A673 (cell line): ENCODE measurements at regions not wholly inside any gene's neighbourhood (a gene's known extent, or its start where the extent isn't known, plus 50 kb on each side); places are given as distances from the start of the nearest gene placed in this dataset.

Experiments used
- BruUV-seq: library from RNA; stranded (reverse); fragments of 400-500 nt; replicated peaks from 2 replicates; lab custom pipeline; 2021; lab: Mats Ljungman, UMichigan
- CTCF ChIA-PET: fragments of 300-600 bp; sonication (Branson Sonifier 250); formaldehyde crosslinking; loops from one replicate; lab custom pipeline; 2022; ENCODE audit warnings: antibody characterized with exemption; lab: Charles Lee
- POLR2A ChIA-PET: fragments of 300-600 bp; sonication (Branson Sonifier 250); formaldehyde crosslinking; loops from one replicate; lab custom pipeline; 2022; ENCODE audit warnings: antibody characterized with exemption; ENCODE audit not compliant: low non-redundant PET; lab: Charles Lee
- DNase-seq: peaks from one replicate; pipeline ENCODE4 v3.0.0-alpha.2; 2015; ENCODE audit warnings: low spot score
- H3K27ac ChIP-seq: fragments of 200-600 bp; sonication (generic); 2 replicates; pipeline ENCODE4 v1.5.1; 2016; ENCODE audit warnings: mixed run types, low read depth, mild to moderate bottlenecking, mixed read lengths, antibody characterized with exemption, low read length; ENCODE audit not compliant: poor library complexity, severe bottlenecking
- H3K27me3 ChIP-seq: fragments of 200-600 bp; sonication (generic); replicated peaks from 2 replicates; pipeline ENCODE4 v1.6.1; 2017; ENCODE audit warnings: mixed run types, low read depth, mild to moderate bottlenecking, mixed read lengths, antibody characterized with exemption, low read length; ENCODE audit not compliant: insufficient read depth, poor library complexity
- H3K36me3 ChIP-seq: fragments of 200-600 bp; sonication (generic); 2 replicates; pipeline ENCODE4 v1.6.1; 2016; ENCODE audit warnings: mixed run types, mild to moderate bottlenecking, mixed read lengths, antibody characterized with exemption, low read length; ENCODE audit not compliant: insufficient read depth, poor library complexity, severe bottlenecking
- H3K4me1 ChIP-seq: fragments of 200-600 bp; sonication (generic); 2 replicates; pipeline ENCODE4 v1.6.1; 2017; ENCODE audit warnings: mixed run types, mild to moderate bottlenecking, mixed read lengths, antibody characterized with exemption, low read length; ENCODE audit not compliant: insufficient read depth, poor library complexity, severe bottlenecking
- H3K4me3 ChIP-seq: fragments of 200-600 bp; sonication (generic); 2 replicates; pipeline ENCODE4 v1.5.1; 2016; ENCODE audit warnings: low read depth, mixed run types, mild to moderate bottlenecking, mixed read lengths, low read length; ENCODE audit not compliant: poor library complexity, severe bottlenecking
- H3K9me3 ChIP-seq: fragments of 200-600 bp; sonication (generic); 2 replicates; pipeline ENCODE4 v1.6.1; 2016; ENCODE audit warnings: mixed run types, low read depth, mild to moderate bottlenecking, mixed read lengths, antibody characterized with exemption, low read length; ENCODE audit not compliant: poor library complexity, severe bottlenecking
- CTCF ChIP-seq: fragments of 300-800, 200-600 bp; sonication (generic); conservative IDR thresholded peaks from 2 replicates; pipeline ENCODE4 v1.5.1; 2017; ENCODE audit warnings: low read depth, mild to moderate bottlenecking, antibody characterized with exemption, low read length, moderate library complexity, mixed read lengths
- EZH2 ChIP-seq: fragments of 200-600 bp; sonication (generic); IDR thresholded peaks from 2 replicates; pipeline ENCODE4 v1.6.1; 2017; ENCODE audit warnings: borderline replicate concordance, low read depth, mild to moderate bottlenecking, mixed read lengths, antibody characterized with exemption, low read length; ENCODE audit not compliant: poor library complexity, severe bottlenecking
- intact Hi-C: fragments of 100-400 bp; cut with micrococcal nuclease; formaldehyde crosslinking; loops from one replicate; pipeline ENCODE4 v1.10.0; 2022; ENCODE audit not compliant: unreplicated experiment

- no peak overlapping the region for H3K27ac ChIP-seq
- no peaks in the 10 kb centered on the region for H3K27me3 ChIP-seq
- intact Hi-C loops = no loop called here
- H3K9me3 ChIP-seq = no peaks in the 10 kb centered on the region
- no TSS peak for BruUV-seq
- no peaks in the 10 kb centered on the region for H3K36me3 ChIP-seq
- H3K4me3 ChIP-seq = no peak overlapping the region
- no peak for DNase-seq
- ChIA-PET CTCF (no interaction called here), POLR2A (no interaction called here)
- no peaks in the 10 kb centered on the region for H3K4me1 ChIP-seq
- TF ChIP-seq CTCF (no peak), EZH2 (no peak)
These were observed 173.7 kb upstream of the NECTIN1 start for GRCh38 chr11:119902656-119903231.

GRCh38 chr11:119901657-119902577 is 172.9 kb upstream of the NECTIN1 start:
- Histone ChIP-seq H3K36me3 (no peaks in the 10 kb centered on the region), H3K4me3 (no peak overlapping the region), H3K27me3 (peaks cover 6% of the 10 kb centered on the region), H3K9me3 (no peaks in the 10 kb centered on the region), H3K27ac (no peak overlapping the region), H3K4me1 (no peaks in the 10 kb centered on the region)
- BruUV-seq = no TSS peak
- ChIA-PET POLR2A (no interaction called here), CTCF (no interaction called here)
- intact Hi-C loops = no loop called here
- DNase-seq = no peak
- no peak for TF ChIP-seq EZH2
- no peak for TF ChIP-seq CTCF

- TF ChIP-seq EZH2 (no peak), CTCF (no peak)
- no peak for DNase-seq
- H3K36me3 ChIP-seq = no peaks in the 10 kb centered on the region
- POLR2A ChIA-PET = no interaction called here
- H3K9me3 ChIP-seq = no peaks in the 10 kb centered on the region
- CTCF ChIA-PET = no interaction called here
- H3K4me1 ChIP-seq = no peaks in the 10 kb centered on the region
- intact Hi-C loops = no loop called here
- H3K4me3 ChIP-seq = no peak overlapping the region
- H3K27me3 ChIP-seq = peaks cover 6% of the 10 kb centered on the region
- no peak overlapping the region for H3K27ac ChIP-seq
- BruUV-seq = no TSS peak
These were observed 171.0 kb upstream of the NECTIN1 start for GRCh38 chr11:119899997-119900396.
